ENCODE measurements at regions not wholly inside any gene's neighbourhood (a gene's known extent, or its start where the extent isn't known, plus 50 kb on each side); places are given as distances from the start of the nearest gene placed in this dataset.

DNA sequence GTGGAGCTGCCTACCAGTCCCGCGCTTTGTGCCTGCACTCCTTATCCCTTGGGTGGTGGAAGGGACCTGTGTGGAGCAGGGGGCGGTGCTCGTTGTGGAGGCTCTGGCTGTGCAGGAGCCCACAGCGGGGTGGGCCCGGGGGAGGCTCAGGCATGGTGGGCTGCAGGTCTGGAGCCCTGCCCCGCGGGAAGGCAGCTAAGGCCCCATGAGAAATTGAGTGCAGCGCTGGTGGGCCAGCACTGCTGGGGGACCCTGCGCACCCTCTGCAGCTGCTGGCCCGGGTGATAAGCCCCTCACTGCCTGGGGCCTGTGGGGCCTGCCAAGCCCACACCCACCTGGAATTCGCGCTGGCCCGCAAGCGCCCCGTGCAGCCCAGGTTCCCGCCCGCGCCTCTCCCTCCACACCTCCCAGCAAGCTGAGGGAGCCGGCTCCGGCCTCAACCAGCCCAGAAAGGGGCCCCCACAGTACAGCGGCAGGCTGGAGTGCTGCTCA lies 859.6 kb upstream of the KCND2 start:
- H3K4me3 ChIP-seq (ENCODE audit: low read depth in 1 of 3, low read length in 3 of 3), result no peak overlapping the region
- no peaks in the 10 kb centered on the region for H3K4me1 ChIP-seq (ENCODE audit: control insufficient read depth in 3 of 3, insufficient read depth in 2 of 3, low read depth in 1 of 3, low read length in 2 of 3)
- 93 to 97% (median 95%) methylated on average over 21 to 22 of the region's 22 CpGs for WGBS, 3 donors
- no peaks in the 10 kb centered on the region for H3K27me3 ChIP-seq (ENCODE audit: control insufficient read depth in 3 of 3, insufficient read depth in 3 of 3, low read length in 3 of 3)
- H3K27ac ChIP-seq (ENCODE audit: low read depth in 1 of 3, low read length in 2 of 3), result no peak overlapping the region
- DNase-seq (no peak), FAIRE-seq (no peak)
- peaks cover 2 to 7% of the 10 kb centered on the region in 2 donors for H3K9me3 ChIP-seq (ENCODE audit: control insufficient read depth in 2 of 2, insufficient read depth in 1 of 2, low read depth in 1 of 2, low read length in 1 of 2)
- no peaks in the 10 kb centered on the region for H3K36me3 ChIP-seq (ENCODE audit: control insufficient read depth in 3 of 3, insufficient read depth in 2 of 3, low read depth in 1 of 3, low read length in 3 of 3)

DNA sequence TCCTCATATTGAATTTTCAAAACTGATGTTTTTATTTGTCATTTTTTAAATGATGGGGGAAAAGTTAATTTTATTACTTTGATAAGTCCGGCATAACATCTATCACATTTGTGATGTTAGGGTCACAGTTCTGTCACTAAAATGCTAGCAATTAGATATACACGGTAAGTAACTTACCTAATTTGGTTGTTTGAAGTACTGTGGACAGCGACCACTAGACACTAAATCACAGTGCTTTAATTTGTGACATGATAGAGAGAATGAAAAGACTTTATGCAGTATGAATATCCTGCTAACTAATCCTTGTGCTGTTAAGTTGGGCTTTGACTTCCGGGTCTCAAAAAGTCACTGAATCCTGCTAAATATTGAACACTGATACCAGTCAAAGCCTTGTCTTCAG lies 857.3 kb upstream of the KCND2 start:
- Histone ChIP-seq H3K4me3 (ENCODE audit: low read depth in 1 of 3, low read length in 3 of 3) (no peak overlapping the region), H3K27me3 (ENCODE audit: control insufficient read depth in 3 of 3, insufficient read depth in 3 of 3, low read length in 3 of 3) (no peaks in the 10 kb centered on the region), H3K4me1 (ENCODE audit: control insufficient read depth in 3 of 3, insufficient read depth in 2 of 3, low read depth in 1 of 3, low read length in 2 of 3) (no peaks in the 10 kb centered on the region), H3K9me3 (ENCODE audit: control insufficient read depth in 2 of 2, insufficient read depth in 1 of 2, low read depth in 1 of 2, low read length in 1 of 2) (peaks cover 2 to 7% of the 10 kb centered on the region in 2 donors), H3K36me3 (ENCODE audit: control insufficient read depth in 3 of 3, insufficient read depth in 2 of 3, low read depth in 1 of 3, low read length in 3 of 3) (no peaks in the 10 kb centered on the region), H3K27ac (ENCODE audit: low read depth in 1 of 3, low read length in 2 of 3) (no peak overlapping the region)
- DNase-seq, result no peak
- 57 to 79% (median 64%) methylated on average over 4 of the region's 4 CpGs for WGBS, 3 donors
- no peak for FAIRE-seq

DNA sequence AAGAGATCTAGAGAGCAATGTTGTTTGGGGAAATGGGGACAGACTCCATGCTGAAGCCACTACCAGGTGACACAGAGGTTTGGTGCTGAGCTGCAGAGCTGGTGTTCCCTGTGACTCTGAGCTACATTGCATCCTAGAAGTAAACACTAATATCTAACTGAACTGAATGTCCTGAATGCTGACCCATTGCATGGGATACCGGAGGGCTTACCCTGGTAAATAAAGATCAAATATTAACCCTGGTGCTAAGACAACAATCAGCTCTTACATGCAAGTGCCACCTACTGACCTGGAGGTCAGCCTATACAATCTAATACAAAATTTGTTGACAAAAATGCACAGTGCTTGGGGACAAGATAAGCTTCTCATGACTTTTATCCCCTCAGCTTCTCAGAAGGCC lies 851.3 kb upstream of the KCND2 start:
- DNase-seq, result no peak
- WGBS, 3 donors, result 10 to 58% (median 32%) methylated on average over 1 of the region's 1 CpG
- FAIRE-seq, result no peak

GRCh38 chr7:119436882-119437281 lies 836.1 kb upstream of the KCND2 start:
- Histone ChIP-seq H3K27me3 (ENCODE audit: control insufficient read depth in 3 of 3, insufficient read depth in 3 of 3, low read length in 3 of 3) (no peaks in the 10 kb centered on the region), H3K9me3 (ENCODE audit: control insufficient read depth in 2 of 2, insufficient read depth in 1 of 2, low read depth in 1 of 2, low read length in 1 of 2) (peaks cover 0 to 1% of the 10 kb centered on the region in 2 donors), H3K4me1 (ENCODE audit: control insufficient read depth in 3 of 3, insufficient read depth in 2 of 3, low read depth in 1 of 3, low read length in 2 of 3) (no peaks in the 10 kb centered on the region), H3K4me3 (ENCODE audit: low read depth in 1 of 3, low read length in 3 of 3) (no peak overlapping the region), H3K36me3 (ENCODE audit: control insufficient read depth in 3 of 3, insufficient read depth in 2 of 3, low read depth in 1 of 3, low read length in 3 of 3) (no peaks in the 10 kb centered on the region), H3K27ac (ENCODE audit: low read depth in 1 of 3, low read length in 2 of 3) (no peak overlapping the region)
- DNase-seq (no peak), FAIRE-seq (no peak)
- 50 to 66% (median 54%) methylated on average over 2 of the region's 2 CpGs for WGBS, 3 donors

More for the DNA sequence above, 851.3 kb upstream of the KCND2 start:
- no peak overlapping the region for H3K4me3 ChIP-seq (ENCODE audit: low read depth in 1 of 3, low read length in 3 of 3)
- no peaks in the 10 kb centered on the region for H3K4me1 ChIP-seq (ENCODE audit: control insufficient read depth in 3 of 3, insufficient read depth in 2 of 3, low read depth in 1 of 3, low read length in 2 of 3)
- no peaks in the 10 kb centered on the region for H3K27me3 ChIP-seq (ENCODE audit: control insufficient read depth in 3 of 3, insufficient read depth in 3 of 3, low read length in 3 of 3)
- H3K36me3 ChIP-seq (ENCODE audit: control insufficient read depth in 3 of 3, insufficient read depth in 2 of 3, low read depth in 1 of 3, low read length in 3 of 3), result no peaks in the 10 kb centered on the region
- H3K27ac ChIP-seq (ENCODE audit: low read depth in 1 of 3, low read length in 2 of 3), result no peak overlapping the region
- no peaks in the 10 kb centered on the region for H3K9me3 ChIP-seq (ENCODE audit: control insufficient read depth in 2 of 2, insufficient read depth in 1 of 2, low read depth in 1 of 2, low read length in 1 of 2)

- 0 to 10% (median 2%) methylated on average over 1 of the region's 1 CpG for WGBS, 3 donors
Measured at GRCh38 chr7:119438315-119438714, 834.7 kb upstream of the KCND2 start.

DNA sequence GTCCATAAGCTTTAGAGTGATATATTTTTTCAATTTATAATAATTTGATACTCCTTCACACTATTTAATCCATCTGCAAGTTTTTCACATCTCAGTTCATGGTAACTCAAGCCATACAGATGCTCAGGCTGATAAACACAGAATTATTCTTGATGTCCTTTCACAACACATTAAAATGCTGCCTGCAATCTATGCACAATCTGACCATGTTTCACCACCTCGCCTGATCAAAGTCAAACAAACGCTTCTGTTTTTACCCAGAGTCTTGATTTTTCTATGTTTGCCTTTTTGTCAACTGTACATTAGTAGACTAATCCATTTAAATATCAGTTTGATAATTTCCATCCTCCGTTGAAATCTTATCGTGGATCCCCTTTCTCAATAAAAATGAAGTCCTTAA lies 833.8 kb upstream of the KCND2 start:
- Histone ChIP-seq H3K4me1 (ENCODE audit: control insufficient read depth in 3 of 3, insufficient read depth in 2 of 3, low read depth in 1 of 3, low read length in 2 of 3) (no peaks in the 10 kb centered on the region), H3K27me3 (ENCODE audit: control insufficient read depth in 3 of 3, insufficient read depth in 3 of 3, low read length in 3 of 3) (no peaks in the 10 kb centered on the region), H3K9me3 (ENCODE audit: control insufficient read depth in 2 of 2, insufficient read depth in 1 of 2, low read depth in 1 of 2, low read length in 1 of 2) (peaks cover 0 to 1% of the 10 kb centered on the region in 2 donors), H3K36me3 (ENCODE audit: control insufficient read depth in 3 of 3, insufficient read depth in 2 of 3, low read depth in 1 of 3, low read length in 3 of 3) (no peaks in the 10 kb centered on the region), H3K27ac (ENCODE audit: low read depth in 1 of 3, low read length in 2 of 3) (no peak overlapping the region), H3K4me3 (ENCODE audit: low read depth in 1 of 3, low read length in 3 of 3) (no peak overlapping the region)
- FAIRE-seq (no peak), DNase-seq (no peak)
- WGBS, 3 donors, result 79 to 82% (median 79%) methylated on average over 4 of the region's 4 CpGs

More at GRCh38 chr7:119438315-119438714, 834.7 kb upstream of the KCND2 start:
- DNase-seq (no peak), FAIRE-seq (no peak)
- peaks cover 0 to 1% of the 10 kb centered on the region in 2 donors for H3K9me3 ChIP-seq (ENCODE audit: control insufficient read depth in 2 of 2, insufficient read depth in 1 of 2, low read depth in 1 of 2, low read length in 1 of 2)
- no peak overlapping the region for H3K4me3 ChIP-seq (ENCODE audit: low read depth in 1 of 3, low read length in 3 of 3)
- no peaks in the 10 kb centered on the region for H3K36me3 ChIP-seq (ENCODE audit: control insufficient read depth in 3 of 3, insufficient read depth in 2 of 3, low read depth in 1 of 3, low read length in 3 of 3)
- H3K27me3 ChIP-seq (ENCODE audit: control insufficient read depth in 3 of 3, insufficient read depth in 3 of 3, low read length in 3 of 3), result no peaks in the 10 kb centered on the region
- no peaks in the 10 kb centered on the region for H3K4me1 ChIP-seq (ENCODE audit: control insufficient read depth in 3 of 3, insufficient read depth in 2 of 3, low read depth in 1 of 3, low read length in 2 of 3)
- no peak overlapping the region for H3K27ac ChIP-seq (ENCODE audit: low read depth in 1 of 3, low read length in 2 of 3)

- FAIRE-seq, result no peak
- Histone ChIP-seq H3K9me3 (ENCODE audit: control insufficient read depth in 2 of 2, insufficient read depth in 1 of 2, low read depth in 1 of 2, low read length in 1 of 2) (peaks cover 0 to 3% of the 10 kb centered on the region in 2 donors), H3K4me3 (ENCODE audit: low read depth in 1 of 3, low read length in 3 of 3) (no peak overlapping the region), H3K27me3 (ENCODE audit: control insufficient read depth in 3 of 3, insufficient read depth in 3 of 3, low read length in 3 of 3) (no peaks in the 10 kb centered on the region), H3K27ac (ENCODE audit: low read depth in 1 of 3, low read length in 2 of 3) (no peak overlapping the region), H3K4me1 (ENCODE audit: control insufficient read depth in 3 of 3, insufficient read depth in 2 of 3, low read depth in 1 of 3, low read length in 2 of 3) (no peaks in the 10 kb centered on the region), H3K36me3 (ENCODE audit: control insufficient read depth in 3 of 3, insufficient read depth in 2 of 3, low read depth in 1 of 3, low read length in 3 of 3) (no peaks in the 10 kb centered on the region)
- no peak for DNase-seq
- WGBS, 3 donors, result 62 to 73% (median 66%) methylated on average over 2 of the region's 2 CpGs
Measured at GRCh38 chr7:119452401-119452800, 820.6 kb upstream of the KCND2 start.

DNA sequence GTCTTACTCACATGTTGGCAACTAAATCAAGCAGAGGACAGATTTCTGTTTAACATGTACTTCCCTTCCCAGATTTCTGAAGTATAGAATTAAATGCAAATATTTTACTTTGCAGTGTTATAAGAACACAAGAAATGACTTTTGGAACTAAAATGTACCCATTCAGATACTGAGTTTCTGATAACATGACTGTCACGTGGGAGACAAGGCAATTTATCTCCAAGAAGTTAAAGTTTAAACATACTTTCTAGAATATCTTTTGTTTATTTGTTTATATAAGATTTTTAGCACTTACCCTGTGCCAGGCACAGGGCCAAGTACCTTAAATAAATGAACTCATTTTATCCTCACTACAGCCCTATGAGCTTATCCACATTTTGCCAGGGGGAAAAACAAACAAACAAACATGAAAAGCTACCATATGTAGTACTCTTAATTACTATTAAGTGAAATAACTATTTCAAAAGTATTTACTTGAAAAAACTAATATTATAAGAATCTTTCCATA lies 807.1 kb upstream of the KCND2 start:
- no peak overlapping the region for H3K27ac ChIP-seq (ENCODE audit: low read depth in 1 of 3, low read length in 2 of 3)
- H3K4me1 ChIP-seq (ENCODE audit: control insufficient read depth in 3 of 3, insufficient read depth in 2 of 3, low read depth in 1 of 3, low read length in 2 of 3), result no peaks in the 10 kb centered on the region
- no peaks in the 10 kb centered on the region for H3K36me3 ChIP-seq (ENCODE audit: control insufficient read depth in 3 of 3, insufficient read depth in 2 of 3, low read depth in 1 of 3, low read length in 3 of 3)
- WGBS, 3 donors, result 0 to 21% (median 7%) methylated on average over 1 of the region's 1 CpG
- DNase-seq, result no peak
- FAIRE-seq, result no peak
- H3K9me3 ChIP-seq (ENCODE audit: control insufficient read depth in 2 of 2, insufficient read depth in 1 of 2, low read depth in 1 of 2, low read length in 1 of 2), result no peaks in the 10 kb centered on the region
- H3K27me3 ChIP-seq (ENCODE audit: control insufficient read depth in 3 of 3, insufficient read depth in 3 of 3, low read length in 3 of 3), result no peaks in the 10 kb centered on the region
- no peak overlapping the region for H3K4me3 ChIP-seq (ENCODE audit: low read depth in 1 of 3, low read length in 3 of 3)

DNA sequence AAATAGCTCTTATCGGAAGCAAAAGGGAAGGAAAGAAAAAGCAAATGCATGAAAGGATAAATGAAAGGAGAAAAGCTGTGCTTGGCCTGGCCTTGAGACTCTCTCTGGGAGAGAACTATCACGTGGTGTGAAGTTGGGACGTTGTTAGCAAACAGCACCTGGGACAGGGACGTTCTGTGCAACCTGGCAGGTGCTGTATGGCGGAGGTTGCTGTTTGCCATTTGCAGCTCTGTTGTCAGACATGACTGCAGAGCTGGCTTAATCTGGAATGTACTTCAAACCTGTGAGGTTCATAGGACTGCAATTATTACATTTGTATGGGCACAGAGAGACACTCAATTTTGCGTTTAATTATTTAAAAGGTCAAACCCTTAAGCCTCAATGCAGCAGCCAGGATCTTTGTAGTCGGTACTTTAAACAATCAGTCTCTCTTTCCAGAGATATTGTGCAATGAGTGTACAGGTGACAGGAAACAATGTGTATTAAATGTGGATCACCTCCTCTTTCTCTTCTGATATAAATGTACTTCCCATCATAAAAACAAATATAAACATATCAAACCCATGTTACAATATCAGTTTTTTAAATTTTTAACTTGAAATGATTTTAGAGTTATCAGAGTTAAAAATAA lies 800.5 kb upstream of the KCND2 start:
- no peak overlapping the region for H3K27ac ChIP-seq (ENCODE audit: low read depth in 1 of 3, low read length in 2 of 3)
- WGBS, 3 donors, result 18 to 36% (median 23%) methylated on average over 7 of the region's 7 CpGs
- no peak for FAIRE-seq
- no peak overlapping the region for H3K4me3 ChIP-seq (ENCODE audit: low read depth in 1 of 3, low read length in 3 of 3)
- no peaks in the 10 kb centered on the region for H3K4me1 ChIP-seq (ENCODE audit: control insufficient read depth in 3 of 3, insufficient read depth in 2 of 3, low read depth in 1 of 3, low read length in 2 of 3)
- H3K9me3 ChIP-seq (ENCODE audit: control insufficient read depth in 2 of 2, insufficient read depth in 1 of 2, low read depth in 1 of 2, low read length in 1 of 2), result no peaks in the 10 kb centered on the region
- H3K36me3 ChIP-seq (ENCODE audit: control insufficient read depth in 3 of 3, insufficient read depth in 2 of 3, low read depth in 1 of 3, low read length in 3 of 3), result no peaks in the 10 kb centered on the region
- DNase-seq, result peak in 1 of 2 donors; percentile 71
- H3K27me3 ChIP-seq (ENCODE audit: control insufficient read depth in 3 of 3, insufficient read depth in 3 of 3, low read length in 3 of 3), result no peaks in the 10 kb centered on the region

Measured in small intestine (tissue), 7 donors.